ENCODE measurements at regions not wholly inside any gene's neighbourhood (a gene's known extent, or its start where the extent isn't known, plus 50 kb on each side); places are given as distances from the start of the nearest gene placed in this dataset.

- no peak for TF ChIP-seq CTCF (conservative IDR thresholded peaks at IDR 0.05 in 1 of 2, IDR thresholded peaks at IDR 0.05 in 1 of 2; ENCODE audit: extremely low read depth in 1 of 2, insufficient read depth in 1 of 2, low read depth in 1 of 2, low read length in 2 of 2)
- no peak for TF ChIP-seq EZH2 (IDR thresholded peaks at IDR 0.05; ENCODE audit: borderline replicate concordance, low read length)
Measured at GRCh38 chr17:70345061-70345460, 175.7 kb downstream of the KCNJ2 start.

Measured in mammary epithelial cell (primary cell).